ENCODE measurements at regions not wholly inside any gene's neighbourhood (a gene's known extent, or its start where the extent isn't known, plus 50 kb on each side); places are given as distances from the start of the nearest gene placed in this dataset.

- no peaks in the 10 kb centered on the region for H3K27me3 ChIP-seq (ENCODE audit: control insufficient read depth, insufficient read depth, low read length)
- H3K36me3 ChIP-seq (ENCODE audit: control insufficient read depth, insufficient read depth, low read length): no peaks in the 10 kb centered on the region
Measured at GRCh38 chr22:49232319-49233067, 595.2 kb downstream of the BRD1 start.

GRCh38 chr22:49230194-49230577, 597.5 kb downstream of the BRD1 start:
- FAIRE-seq (no peak), DNase-seq (ENCODE audit: low read depth) (no peak)
- Histone ChIP-seq H3K27me3 (ENCODE audit: control insufficient read depth, insufficient read depth, low read length) (no peaks in the 10 kb centered on the region), H3K36me3 (ENCODE audit: control insufficient read depth, insufficient read depth, low read length) (no peaks in the 10 kb centered on the region), H3K4me3 (ENCODE audit: low read depth, low read length) (no peak overlapping the region)
- TF ChIP-seq CTCF (IDR thresholded peaks at IDR 0.05; ENCODE audit: insufficient read depth, low read length, severe bottlenecking): no peak

More at GRCh38 chr22:49232319-49233067, 595.2 kb downstream of the BRD1 start:
- no peak for FAIRE-seq
- DNase-seq (ENCODE audit: low read depth): no peak
- no peak overlapping the region for H3K4me3 ChIP-seq (ENCODE audit: low read depth, low read length)
- TF ChIP-seq CTCF (IDR thresholded peaks at IDR 0.05; ENCODE audit: insufficient read depth, low read length, severe bottlenecking): no peak

- Histone ChIP-seq H3K36me3 (ENCODE audit: control insufficient read depth, insufficient read depth, low read length) (no peaks in the 10 kb centered on the region), H3K27me3 (ENCODE audit: control insufficient read depth, insufficient read depth, low read length) (no peaks in the 10 kb centered on the region), H3K4me3 (ENCODE audit: low read depth, low read length) (no peak overlapping the region)
- FAIRE-seq (no peak), DNase-seq (ENCODE audit: low read depth) (no peak)
- no peak for TF ChIP-seq CTCF (IDR thresholded peaks at IDR 0.05; ENCODE audit: insufficient read depth, low read length, severe bottlenecking)
Measured at GRCh38 chr22:49229483-49230193, 598.0 kb downstream of the BRD1 start.

GRCh38 chr22:49228431-49229037, 599.1 kb downstream of the BRD1 start:
- FAIRE-seq: no peak
- no peak for TF ChIP-seq CTCF (IDR thresholded peaks at IDR 0.05; ENCODE audit: insufficient read depth, low read length, severe bottlenecking)
- DNase-seq (ENCODE audit: low read depth): no peak
- no peaks in the 10 kb centered on the region for H3K36me3 ChIP-seq (ENCODE audit: control insufficient read depth, insufficient read depth, low read length)
- no peaks in the 10 kb centered on the region for H3K27me3 ChIP-seq (ENCODE audit: control insufficient read depth, insufficient read depth, low read length)
- H3K4me3 ChIP-seq (ENCODE audit: low read depth, low read length): no peak overlapping the region

GRCh38 chr22:49227670-49228069, 600.0 kb downstream of the BRD1 start:
- TF ChIP-seq CTCF (IDR thresholded peaks at IDR 0.05; ENCODE audit: insufficient read depth, low read length, severe bottlenecking): no peak
- no peak overlapping the region for H3K4me3 ChIP-seq (ENCODE audit: low read depth, low read length)
- H3K36me3 ChIP-seq (ENCODE audit: control insufficient read depth, insufficient read depth, low read length): no peaks in the 10 kb centered on the region
- DNase-seq (ENCODE audit: low read depth) (no peak), FAIRE-seq (no peak)
- H3K27me3 ChIP-seq (ENCODE audit: control insufficient read depth, insufficient read depth, low read length): no peaks in the 10 kb centered on the region

Measured in bronchial epithelial cell (primary cell).